ENCODE measurements at regions not wholly inside any gene's neighbourhood (a gene's known extent, or its start where the extent isn't known, plus 50 kb on each side); places are given as distances from the start of the nearest gene placed in this dataset.
A peak's percentile ranks its signal among the peaks of the same experiment; 100 is the strongest.

DNA sequence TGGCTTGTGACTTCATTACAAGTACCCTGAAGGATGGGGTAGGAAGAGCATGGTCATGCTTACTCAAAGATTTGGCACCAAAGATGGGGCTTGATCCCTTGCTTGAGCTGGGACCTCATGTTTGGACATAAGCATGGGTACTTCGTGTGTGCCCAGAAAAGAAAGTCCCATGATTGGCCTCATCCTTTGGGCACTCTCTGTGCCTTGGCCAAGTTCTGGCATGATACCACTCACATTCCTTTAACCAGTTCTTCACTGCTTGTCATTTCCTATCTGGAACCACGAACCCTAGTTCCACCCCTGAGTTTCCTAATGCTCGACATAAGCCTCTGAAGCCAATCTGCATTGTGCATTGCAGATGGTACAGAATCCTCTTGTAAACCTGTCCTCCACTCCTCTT is 107.0 kb downstream of the NAV1 start:
- H3K4me3 ChIP-seq: no peak overlapping the region
- peaks cover 8 to 56% (median 34%) of the 10 kb centered on the region in 11 experiments; a peak in 18 of 22 replicates for H3K36me3 ChIP-seq
- H3K27ac ChIP-seq: no peak overlapping the region
- no peak overlapping the region for H3K9ac ChIP-seq
- H3K27me3 ChIP-seq: no peaks in the 10 kb centered on the region
- H3K9me3 ChIP-seq (replicated peaks in 1 of 11): peaks cover 0 to 8% (median 0%) of the 10 kb centered on the region in 11 experiments; a peak in 1 of 22 replicates
- peaks cover 5 to 77% (median 73%) of the 10 kb centered on the region in 11 experiments; a peak in 20 of 22 replicates for H4K20me1 ChIP-seq
- H3K4me2 ChIP-seq: peak overlapping the region; percentile 2 to 99 (median 94); a peak in 17 of 22 replicates
- no peak for TF ChIP-seq Cebpa-rat (IDR thresholded peaks at IDR 0.05)
- peaks cover 42 to 56% (median 50%) of the 10 kb centered on the region in 10 experiments for H3K4me1 ChIP-seq

DNA sequence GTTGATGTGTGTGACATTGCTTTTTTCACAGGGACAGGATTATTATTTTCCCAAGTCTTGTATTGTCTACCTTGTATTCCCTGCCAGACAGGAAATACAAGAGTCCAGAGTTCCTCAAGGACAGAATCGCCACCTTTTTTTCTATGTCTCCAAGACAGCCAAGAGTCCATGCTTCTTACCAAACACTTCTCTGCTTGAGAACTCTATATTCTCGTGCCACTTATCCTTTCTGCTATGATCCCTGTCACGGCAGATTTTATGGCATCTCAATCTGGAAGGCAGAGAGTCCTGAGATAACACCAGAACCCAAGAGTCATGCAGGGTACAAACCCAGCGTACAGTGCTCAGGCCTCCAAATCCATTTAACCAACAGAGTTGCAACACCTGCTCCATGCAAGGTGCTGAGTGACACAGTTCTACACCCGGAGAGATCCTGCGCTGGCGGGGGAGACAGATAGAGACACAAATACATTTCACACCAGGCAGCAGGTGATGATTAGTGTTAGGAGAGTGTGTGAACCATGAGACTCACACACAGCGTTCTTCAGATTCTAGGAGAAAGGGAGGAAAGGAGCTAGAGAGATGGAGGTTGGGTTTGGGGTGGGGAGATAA is 107.6 kb downstream of the NAV1 start:
- Histone ChIP-seq H3K27ac (no peak overlapping the region), H3K4me1 (peaks cover 48 to 61% (median 56%) of the 10 kb centered on the region in 10 experiments), H3K4me3 (no peak overlapping the region), H3K9me3 (replicated peaks in 1 of 11) (peaks cover 0 to 3% (median 0%) of the 10 kb centered on the region in 11 experiments; a peak in 1 of 22 replicates), H4K20me1 (peaks cover 11 to 77% (median 73%) of the 10 kb centered on the region in 11 experiments; a peak in 20 of 22 replicates), H3K36me3 (peaks cover 7 to 51% (median 28%) of the 10 kb centered on the region in 11 experiments; a peak in 18 of 22 replicates), H3K4me2 (peak overlapping the region; percentile 26 to 100 (median 96); a peak in 19 of 22 replicates), H3K27me3 (no peaks in the 10 kb centered on the region), H3K9ac (no peak overlapping the region)
- no peak for TF ChIP-seq Cebpa-rat (IDR thresholded peaks at IDR 0.05)

GRCh38 chr1:201647094-201647493 is 108.2 kb downstream of the NAV1 start:
- peak overlapping the region in 2 of 10 experiments; percentile 58 to 66; a peak in 2 of 20 replicates for H3K4me3 ChIP-seq
- no peak for TF ChIP-seq Cebpa-rat (IDR thresholded peaks at IDR 0.05)
- peak overlapping the region in 7 of 11 experiments; percentile 46 to 80 (median 60); a peak in 7 of 22 replicates for H3K9ac ChIP-seq
- peaks cover 7 to 54% (median 26%) of the 10 kb centered on the region in 11 experiments; a peak in 18 of 22 replicates for H3K36me3 ChIP-seq
- peak overlapping the region; percentile 88 to 100 (median 96) for H3K4me2 ChIP-seq
- no peaks in the 10 kb centered on the region for H3K27me3 ChIP-seq
- H4K20me1 ChIP-seq: peaks cover 14 to 80% (median 76%) of the 10 kb centered on the region in 11 experiments; a peak in 20 of 22 replicates
- peak overlapping the region in 1 of 11 experiments; percentile 9; a peak in 1 of 22 replicates for H3K27ac ChIP-seq
- no peaks in the 10 kb centered on the region for H3K9me3 ChIP-seq (replicated peaks in 1 of 11)
- H3K4me1 ChIP-seq: peaks cover 52 to 66% (median 62%) of the 10 kb centered on the region in 10 experiments

DNA sequence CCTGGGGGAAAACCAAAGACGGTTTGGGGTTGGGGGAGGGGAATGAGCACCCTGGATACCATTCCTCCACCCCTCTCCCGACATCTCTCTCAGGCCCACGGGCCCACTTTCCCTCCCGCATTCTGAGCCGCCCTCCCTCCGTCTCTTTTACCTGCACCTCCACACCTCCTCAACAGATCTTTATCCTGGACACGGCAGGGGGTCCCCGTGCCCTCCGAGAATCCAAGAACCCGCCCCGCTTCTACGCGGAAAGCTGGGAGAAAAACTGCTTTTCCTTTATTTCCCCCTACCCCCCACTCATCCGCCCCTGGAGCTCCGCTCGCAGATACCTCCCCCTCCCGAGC is 108.8 kb downstream of the NAV1 start:
- Histone ChIP-seq H3K9me3 (replicated peaks in 1 of 11) (no peaks in the 10 kb centered on the region), H4K20me1 (peaks cover 20 to 86% (median 82%) of the 10 kb centered on the region in 11 experiments; a peak in 20 of 22 replicates), H3K4me3 (peak overlapping the region; percentile 54 to 72 (median 60)), H3K27ac (peak overlapping the region in 2 of 11 experiments; percentile 9 to 54; a peak in 2 of 22 replicates), H3K36me3 (peaks cover 7 to 58% (median 29%) of the 10 kb centered on the region in 11 experiments; a peak in 18 of 22 replicates), H3K4me1 (peaks cover 58 to 72% (median 68%) of the 10 kb centered on the region in 10 experiments), H3K27me3 (no peaks in the 10 kb centered on the region), H3K4me2 (peak overlapping the region; percentile 88 to 100 (median 96)), H3K9ac (peak overlapping the region; percentile 46 to 80 (median 60); a peak in 18 of 22 replicates)
- no peak for TF ChIP-seq Cebpa-rat (IDR thresholded peaks at IDR 0.05)

- peak overlapping the region in 2 of 11 experiments; percentile 18 to 54; a peak in 2 of 22 replicates for H3K27ac ChIP-seq
- no peak for TF ChIP-seq Cebpa-rat (IDR thresholded peaks at IDR 0.05)
- H3K4me3 ChIP-seq: peak overlapping the region; percentile 54 to 72 (median 60)
- H3K36me3 ChIP-seq: peaks cover 7 to 53% (median 25%) of the 10 kb centered on the region in 11 experiments; a peak in 18 of 22 replicates
- peak overlapping the region; percentile 46 to 80 (median 60); a peak in 19 of 22 replicates for H3K9ac ChIP-seq
- no peaks in the 10 kb centered on the region for H3K27me3 ChIP-seq
- no peaks in the 10 kb centered on the region for H3K9me3 ChIP-seq (replicated peaks in 1 of 11)
- H4K20me1 ChIP-seq: peaks cover 25 to 92% (median 88%) of the 10 kb centered on the region in 11 experiments; a peak in 20 of 22 replicates
- H3K4me2 ChIP-seq: peak overlapping the region; percentile 88 to 100 (median 96)
- H3K4me1 ChIP-seq: peaks cover 64 to 77% (median 74%) of the 10 kb centered on the region in 10 experiments
Measured at GRCh38 chr1:201648066-201648906, 109.4 kb downstream of the NAV1 start.

DNA sequence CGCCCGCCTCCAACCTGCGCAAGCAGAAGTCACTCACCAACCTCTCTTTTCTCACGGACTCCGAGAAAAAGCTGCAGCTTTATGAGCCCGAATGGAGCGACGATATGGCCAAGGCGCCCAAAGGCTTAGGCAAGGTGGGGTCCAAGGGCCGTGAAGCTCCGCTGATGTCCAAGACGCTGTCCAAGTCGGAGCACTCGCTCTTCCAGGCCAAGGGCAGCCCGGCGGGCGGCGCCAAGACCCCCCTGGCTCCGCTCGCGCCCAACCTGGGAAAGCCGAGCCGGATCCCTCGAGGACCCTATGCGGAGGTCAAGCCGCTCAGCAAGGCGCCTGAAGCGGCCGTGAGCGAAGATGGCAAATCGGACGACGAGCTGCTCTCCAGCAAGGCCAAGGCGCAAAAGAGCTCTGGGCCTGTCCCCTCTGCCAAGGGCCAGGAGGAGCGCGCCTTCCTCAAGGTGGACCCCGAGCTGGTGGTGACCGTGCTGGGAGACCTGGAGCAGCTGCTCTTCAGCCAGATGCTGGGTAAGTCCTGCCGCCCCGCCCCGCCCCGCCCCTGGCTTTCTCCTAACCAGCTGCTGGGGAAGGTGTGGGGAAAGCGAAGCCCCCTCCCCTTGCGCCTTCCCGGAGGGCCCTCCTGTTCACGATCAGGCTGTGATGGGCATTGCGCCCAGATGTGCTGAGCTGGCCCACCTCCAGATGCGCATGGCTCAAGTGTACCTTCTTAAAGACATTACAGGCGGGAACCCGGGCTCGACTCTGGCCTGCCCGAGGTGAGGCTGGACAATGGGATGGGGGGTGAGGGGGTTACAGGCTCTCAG is 110.2 kb downstream of the NAV1 start:
- Histone ChIP-seq H3K4me1 (peaks cover 72 to 86% (median 82%) of the 10 kb centered on the region in 10 experiments), H3K27me3 (no peaks in the 10 kb centered on the region), H3K9me3 (replicated peaks in 1 of 11) (no peaks in the 10 kb centered on the region), H4K20me1 (peaks cover 32 to 93% (median 88%) of the 10 kb centered on the region in 11 experiments; a peak in 21 of 22 replicates), H3K4me3 (peak overlapping the region; percentile 54 to 72 (median 62)), H3K27ac (peak overlapping the region in 7 of 11 experiments; percentile 66 to 82 (median 77); a peak in 8 of 22 replicates), H3K36me3 (peaks cover under 1 to 46% (median 20%) of the 10 kb centered on the region in 11 experiments; a peak in 16 of 22 replicates), H3K9ac (peak overlapping the region in 10 of 11 experiments; percentile 62 to 83 (median 74); a peak in 16 of 22 replicates), H3K4me2 (peak overlapping the region; percentile 88 to 100 (median 96))
- no peak for TF ChIP-seq Cebpa-rat (IDR thresholded peaks at IDR 0.05)

DNA sequence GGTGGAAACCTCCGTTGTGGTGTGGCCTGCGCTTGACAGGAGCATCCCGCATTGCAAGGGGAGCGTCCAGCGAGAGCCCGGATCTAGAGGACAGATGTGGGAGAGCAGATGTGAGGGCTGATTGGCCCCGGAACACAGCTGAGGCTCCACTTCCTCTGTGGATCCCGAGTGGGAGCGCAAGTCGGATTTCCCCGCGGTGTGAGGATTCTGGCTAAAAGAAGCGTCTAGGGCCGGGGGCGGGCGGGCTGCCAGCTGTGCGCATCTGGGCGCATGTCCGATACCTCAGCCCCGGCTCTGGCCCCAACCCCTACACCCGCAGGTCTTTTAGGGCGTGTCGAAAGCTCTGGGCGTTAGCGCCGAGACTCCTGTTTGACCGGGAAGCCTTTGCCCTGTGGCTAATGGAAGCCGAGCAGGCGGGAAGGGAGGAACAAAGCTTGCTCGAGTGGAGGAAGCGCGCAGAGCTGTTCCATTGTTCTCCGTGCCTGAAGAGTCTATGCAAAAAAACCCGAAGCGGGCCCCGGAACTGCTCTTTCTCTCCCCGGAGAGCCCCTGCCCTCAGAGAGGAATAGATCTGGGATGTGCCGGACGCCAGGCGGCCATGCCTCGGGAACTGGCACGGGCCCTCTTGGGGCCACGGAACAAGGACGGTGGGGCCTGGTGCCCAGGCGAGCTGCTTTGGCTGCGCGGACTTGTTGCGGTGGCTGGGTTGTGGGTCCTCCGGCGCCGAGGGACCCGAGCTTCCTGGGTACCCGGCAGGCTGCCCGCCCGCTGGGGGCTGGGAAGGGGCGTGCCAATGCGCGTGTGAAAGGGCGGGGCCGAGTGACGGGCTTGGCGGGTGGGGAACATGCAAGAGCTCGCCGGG is 111.1 kb downstream of the NAV1 start:
- Histone ChIP-seq H3K4me3 (peak overlapping the region; percentile 54 to 72 (median 62)), H3K4me2 (peak overlapping the region; percentile 88 to 100 (median 96)), H4K20me1 (peaks cover 32 to 95% (median 92%) of the 10 kb centered on the region in 11 experiments; a peak in 21 of 22 replicates), H3K4me1 (peaks cover 79 to 95% (median 90%) of the 10 kb centered on the region in 10 experiments), H3K9me3 (replicated peaks in 1 of 11) (no peaks in the 10 kb centered on the region), H3K9ac (peak overlapping the region; percentile 61 to 83 (median 72)), H3K27me3 (no peaks in the 10 kb centered on the region), H3K36me3 (peaks cover 0 to 44% (median 12%) of the 10 kb centered on the region in 11 experiments; a peak in 15 of 22 replicates), H3K27ac (peak overlapping the region; percentile 26 to 82 (median 66); a peak in 21 of 22 replicates)
- no peak for TF ChIP-seq Cebpa-rat (IDR thresholded peaks at IDR 0.05)

Data from BLaER1 treated with 17β-estradiol and CSF1 and Interleukin-3, amounts not matched to agents 10 nM and 100 nM (cell line).